ENCODE measurements at regions not wholly inside any gene's neighbourhood (a gene's known extent, or its start where the extent isn't known, plus 50 kb on each side); places are given as distances from the start of the nearest gene placed in this dataset.

- peak; percentile 71 for DNase-seq (ENCODE audit: low read depth)
These were observed 211.3 kb upstream of the KRR1 start for GRCh38 chr12:75722714-75723200.

DNA sequence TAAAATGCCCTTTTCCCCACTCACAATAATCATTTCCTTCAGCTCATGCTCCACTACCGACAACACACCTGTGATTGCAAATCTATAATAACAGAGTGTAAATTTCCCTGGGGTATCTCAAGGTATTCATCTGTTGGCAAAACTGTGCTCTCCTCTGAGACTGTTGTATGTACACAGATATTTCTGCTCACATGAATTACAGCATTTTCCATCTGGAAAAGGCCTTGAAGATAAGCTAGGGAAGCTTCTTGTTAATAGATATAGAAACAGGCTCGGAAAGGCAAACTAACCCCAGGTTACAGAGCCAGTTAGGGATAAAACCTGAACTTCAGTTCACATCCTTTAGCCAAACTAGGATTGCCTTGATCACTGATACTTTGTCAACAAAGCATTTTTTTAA is 210.4 kb upstream of the KRR1 start:
- DNase-seq (ENCODE audit: low read depth), result no peak

DNA sequence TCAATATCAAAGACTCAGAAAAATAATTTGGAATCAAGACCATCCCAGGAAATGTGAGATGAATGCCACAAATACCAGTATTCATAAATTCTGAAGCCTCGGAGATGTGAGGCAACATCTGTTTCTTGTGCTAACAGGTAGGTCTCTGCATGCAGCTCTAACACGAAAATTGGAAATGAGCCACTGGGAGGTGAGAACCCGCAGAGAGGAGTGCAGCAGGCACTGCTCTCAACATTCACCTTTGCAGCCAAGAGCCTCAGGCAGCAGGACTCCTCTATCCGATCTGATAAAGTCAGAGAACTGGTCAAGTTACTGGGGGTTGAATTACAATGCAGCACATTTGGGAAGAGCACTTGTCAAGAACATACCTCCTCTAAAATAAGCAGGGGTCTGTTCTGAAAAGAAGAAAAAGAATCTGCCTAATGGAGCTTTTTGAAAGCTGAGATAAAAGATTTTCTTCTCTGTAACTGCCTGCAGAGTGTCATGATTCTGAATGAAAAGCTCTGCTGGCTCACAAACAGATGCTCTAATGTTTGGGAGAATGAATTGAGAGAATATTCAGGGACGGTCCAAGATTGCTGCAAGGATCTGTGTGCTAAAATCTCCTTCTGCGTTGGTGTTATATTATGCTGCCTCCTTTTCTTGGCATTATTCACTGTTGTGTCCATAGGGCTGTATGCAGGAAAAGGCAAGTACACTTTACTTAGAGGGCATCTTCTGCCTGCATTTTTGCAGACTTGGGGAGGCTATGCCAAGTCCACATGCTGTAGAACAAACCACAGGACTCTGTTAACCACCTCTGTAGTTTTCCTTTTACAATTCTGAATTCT is 209.6 kb upstream of the KRR1 start:
- no peak for DNase-seq (ENCODE audit: low read depth)

- no peak for DNase-seq (ENCODE audit: low read depth)
These were observed 206.5 kb upstream of the KRR1 start for GRCh38 chr12:75717902-75718301.

- DNase-seq (ENCODE audit: low read depth), result no peak
These were observed 205.0 kb upstream of the KRR1 start for GRCh38 chr12:75716291-75717025.

DNA sequence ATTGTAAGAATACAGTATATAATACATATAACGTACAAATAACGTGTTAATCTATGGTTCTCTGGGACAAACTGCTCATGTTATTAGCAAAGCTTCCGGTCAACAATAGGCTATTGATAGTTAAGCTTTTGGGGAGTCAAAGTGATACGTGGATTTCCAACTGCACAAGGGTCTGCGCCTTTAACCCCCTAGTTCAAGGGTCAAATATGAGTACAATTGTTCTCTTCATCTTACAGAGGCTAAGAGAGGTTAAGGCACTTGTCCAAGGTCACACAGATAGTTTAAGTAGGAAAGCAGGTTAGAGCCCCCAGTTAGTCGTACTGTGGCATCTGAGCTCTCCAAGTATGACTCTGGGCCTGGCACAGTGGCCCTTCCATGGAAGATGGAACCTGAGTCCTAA is 204.3 kb upstream of the KRR1 start:
- DNase-seq (ENCODE audit: low read depth), result no peak

DNA sequence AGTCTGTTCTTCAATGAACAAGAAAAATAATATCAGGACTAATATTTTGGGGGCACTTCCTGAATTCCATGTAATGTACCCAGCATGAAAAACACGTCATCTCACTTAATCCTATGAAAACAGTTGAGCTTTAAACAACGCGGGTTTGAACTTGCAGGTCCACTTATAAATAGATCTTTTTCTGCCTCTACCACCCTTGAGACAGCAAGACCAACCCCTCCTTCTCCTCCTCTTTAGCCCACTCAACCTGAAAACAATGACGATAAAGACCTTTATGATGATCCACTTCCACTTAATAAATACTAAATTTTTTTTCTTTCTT is 203.9 kb upstream of the KRR1 start:
- no peak for DNase-seq (ENCODE audit: low read depth)

DNA sequence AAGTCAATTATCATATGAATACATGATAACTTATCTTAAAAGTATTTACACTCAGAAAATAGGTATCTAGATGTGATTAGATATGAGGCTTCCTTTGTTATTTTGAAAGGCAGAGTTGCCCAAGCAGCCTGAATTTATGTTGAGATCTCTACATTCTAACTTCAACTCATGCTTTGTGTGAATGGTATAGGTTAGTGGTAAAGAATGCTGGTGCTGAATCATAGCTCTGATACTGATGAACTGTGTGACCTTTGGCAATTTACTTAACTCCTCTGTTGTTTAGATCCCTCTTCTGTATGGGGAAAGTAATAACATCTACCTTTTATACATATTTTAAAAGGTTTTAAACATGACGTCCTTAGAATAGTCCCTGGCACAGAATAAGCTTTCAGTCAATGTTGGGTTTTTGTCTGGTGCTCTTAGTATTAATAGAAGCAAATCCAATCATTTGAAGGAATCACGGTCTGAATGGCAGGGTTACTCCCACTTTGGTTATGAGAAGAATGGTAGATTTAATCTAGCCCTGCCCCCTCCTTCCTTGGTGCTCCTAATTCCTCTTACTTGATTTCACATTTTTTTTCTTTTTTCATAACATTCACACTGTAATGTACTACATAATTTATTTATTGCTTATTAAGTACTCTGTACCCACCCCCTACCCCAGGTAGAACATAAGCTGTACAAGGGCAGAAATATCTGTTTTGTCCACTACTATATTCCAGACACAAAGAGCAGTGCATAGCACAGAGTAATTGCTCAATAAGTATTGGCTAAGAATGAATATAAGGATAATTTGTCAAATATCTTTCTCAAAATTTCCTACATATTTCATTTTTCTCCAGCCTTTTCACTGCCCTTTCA is 203.3 kb upstream of the KRR1 start:
- DNase-seq (ENCODE audit: low read depth), result no peak

GRCh38 chr12:75713434-75713833 is 202.0 kb upstream of the KRR1 start:
- DNase-seq (ENCODE audit: low read depth), result no peak

DNA sequence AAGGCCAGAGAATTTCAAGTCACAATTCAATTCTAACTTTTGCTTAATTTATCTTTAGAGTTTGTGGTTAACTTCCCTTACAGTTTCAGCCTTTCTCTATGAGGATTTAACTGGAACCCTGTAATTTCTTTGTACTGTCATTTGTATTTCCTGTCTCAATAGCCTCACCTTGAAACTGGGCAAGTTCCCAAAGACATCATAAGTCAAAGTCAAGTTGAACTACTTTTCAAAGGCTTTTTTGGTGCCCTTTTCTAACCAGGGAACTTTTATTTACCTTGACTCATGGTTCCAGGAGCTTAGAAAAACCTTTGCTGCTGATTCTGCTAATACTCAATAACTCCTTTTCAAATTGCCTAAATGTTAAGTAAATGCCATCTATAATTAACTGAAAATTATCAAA is 200.8 kb upstream of the KRR1 start:
- DNase-seq (ENCODE audit: low read depth), result no peak

GRCh38 chr12:75711271-75711670 is 199.9 kb upstream of the KRR1 start:
- DNase-seq (ENCODE audit: low read depth), result no peak

DNA sequence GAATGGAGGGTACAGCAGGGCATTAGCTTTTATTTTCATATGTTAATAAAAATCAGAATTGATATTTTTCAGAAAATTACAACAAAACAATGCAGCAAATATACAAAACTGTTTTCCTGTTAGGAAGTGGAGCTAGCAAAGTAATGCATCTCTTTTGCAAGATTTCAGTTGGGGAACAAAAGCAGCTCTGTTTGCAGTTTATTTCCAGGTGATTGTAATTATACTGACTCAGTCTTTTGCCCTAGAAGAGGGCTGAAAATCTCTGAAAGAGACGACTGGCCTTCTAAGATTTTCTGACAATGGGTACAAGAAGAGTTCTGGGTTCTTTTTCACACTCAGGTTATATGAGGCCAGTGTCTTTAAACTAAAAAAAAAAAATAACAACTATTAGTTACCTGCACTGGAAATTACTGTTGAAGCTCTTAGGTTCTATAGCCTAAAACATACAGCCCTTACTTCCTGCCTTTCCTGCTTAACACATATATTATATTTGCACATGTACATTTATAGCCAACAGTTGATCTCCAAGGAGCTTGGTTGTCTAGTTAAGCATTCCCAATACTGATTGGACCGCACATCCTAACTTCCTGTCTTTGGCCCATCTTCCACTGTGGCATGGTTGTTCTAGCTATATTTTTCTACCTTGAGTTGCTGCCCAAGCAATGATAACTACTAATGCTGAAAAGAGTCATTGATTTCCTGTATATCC is 199.1 kb upstream of the KRR1 start:
- no peak for DNase-seq (ENCODE audit: low read depth)

DNA sequence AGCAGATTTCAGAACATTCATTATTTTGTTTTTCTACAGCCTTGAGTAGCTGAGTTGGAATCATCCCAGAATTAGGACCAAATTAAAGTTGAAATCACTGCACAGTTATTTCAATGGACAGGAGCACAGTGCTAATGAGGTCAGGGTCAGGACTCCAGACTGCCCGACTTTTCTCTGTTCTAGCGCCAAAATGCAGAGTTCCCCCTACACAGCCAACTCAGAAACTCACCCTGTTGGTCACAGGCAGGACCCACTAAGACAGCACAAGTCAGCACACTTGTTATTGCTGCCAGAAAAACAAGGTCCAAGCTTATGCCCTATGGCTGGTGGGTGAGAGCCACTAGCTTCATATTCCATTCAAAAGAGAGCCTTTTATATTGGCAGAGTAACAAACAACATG is 198.1 kb upstream of the KRR1 start:
- DNase-seq (ENCODE audit: low read depth), result no peak

GRCh38 chr12:75708802-75709201 is 197.4 kb upstream of the KRR1 start:
- no peak for DNase-seq (ENCODE audit: low read depth)

DNA sequence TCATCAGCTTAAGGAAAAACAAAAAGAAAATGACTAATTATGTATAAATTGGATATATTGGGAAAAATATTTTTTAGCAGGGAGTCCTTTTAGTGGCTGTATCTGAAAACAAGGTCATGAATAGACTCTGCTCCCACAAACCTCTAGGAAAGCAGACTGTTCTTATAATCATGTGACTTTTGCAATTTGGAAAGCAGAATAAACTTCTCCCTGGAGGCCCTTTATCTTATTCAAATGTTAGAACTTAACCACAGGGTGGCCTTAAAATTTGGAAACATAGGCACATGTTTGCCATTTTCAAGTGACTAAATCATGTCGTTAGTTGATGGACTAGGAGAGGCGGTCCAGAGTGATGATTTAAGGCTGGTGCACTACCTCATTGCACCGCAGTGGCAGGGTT is 196.6 kb upstream of the KRR1 start:
- DNase-seq (ENCODE audit: low read depth), result no peak

GRCh38 chr12:75706786-75707605 is 195.6 kb upstream of the KRR1 start:
- no peak for DNase-seq (ENCODE audit: low read depth)

DNA sequence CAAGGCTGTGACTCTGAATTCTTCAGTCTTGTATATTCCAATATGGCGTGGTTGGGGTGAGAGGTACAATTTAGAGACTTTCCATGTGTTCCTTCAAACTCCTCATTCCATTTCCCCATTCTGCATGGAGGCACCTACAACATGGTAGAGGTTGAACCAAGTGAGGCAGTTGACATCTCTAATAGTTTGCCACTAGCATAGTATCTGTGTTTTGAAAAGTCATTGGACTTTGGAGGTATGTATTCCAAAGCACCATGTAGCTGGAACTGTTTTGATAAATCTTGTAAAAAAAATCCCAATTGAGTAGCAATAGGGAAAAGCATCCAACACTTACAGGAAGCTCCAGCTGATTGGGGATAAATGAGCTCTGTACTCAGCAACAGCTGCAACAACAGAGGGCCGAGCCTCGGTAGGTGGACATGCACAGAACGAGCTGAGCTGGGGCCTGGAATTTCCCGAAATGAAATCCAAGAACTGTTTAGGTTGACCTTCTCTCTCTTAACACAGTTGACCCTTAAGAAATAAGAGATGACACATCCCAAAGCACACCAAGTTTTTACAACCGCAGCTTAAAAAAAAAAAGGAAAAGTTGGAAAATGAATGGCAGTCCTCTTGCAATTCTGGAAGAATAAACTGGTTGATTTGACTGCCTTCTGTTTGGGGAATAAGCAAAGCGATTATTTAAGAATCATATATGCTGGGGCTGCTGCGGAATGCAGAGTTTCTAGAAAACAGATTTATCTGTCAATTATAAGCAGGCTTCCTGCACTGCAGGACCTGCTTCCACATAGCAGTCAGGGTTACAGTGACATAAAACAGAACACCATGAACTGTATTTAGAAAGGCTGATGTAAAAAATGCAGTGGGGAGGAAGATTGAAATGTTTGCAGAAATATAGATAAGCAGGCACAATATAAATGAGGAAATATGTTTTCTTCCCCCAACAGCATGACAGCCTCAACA is 194.6 kb upstream of the KRR1 start:
- peak; percentile 97 for DNase-seq (ENCODE audit: low read depth)

GRCh38 chr12:75704664-75705063 is 193.3 kb upstream of the KRR1 start:
- DNase-seq (ENCODE audit: low read depth), result no peak

GRCh38 chr12:75704208-75704607 is 192.8 kb upstream of the KRR1 start:
- no peak for DNase-seq (ENCODE audit: low read depth)

- no peak for DNase-seq (ENCODE audit: low read depth)
These were observed 191.7 kb upstream of the KRR1 start for GRCh38 chr12:75703131-75703530.

Data from non-pigmented ciliary epithelial cell (primary cell).